Suprapubic skin (tissue), 4 donors: ENCODE measurements at regions not wholly inside any gene's neighbourhood (a gene's known extent, or its start where the extent isn't known, plus 50 kb on each side); places are given as distances from the start of the nearest gene placed in this dataset.

Source experiments
- EP300 ChIP-seq: sonication (generic); formaldehyde crosslinking; IDR thresholded peaks from one replicate; pipeline ENCODE4 v1.6.1; 2017; ENCODE audit warnings: antibody characterized with exemption
- POLR2AphosphoS5 ChIP-seq, 3 donors: sonication (generic); formaldehyde crosslinking; IDR thresholded peaks; one replicate each; pipeline ENCODE4 v1.6.1; 2017; ENCODE audit warnings: antibody characterized with exemption in 3 of 3
- TF ChIP-seq, protein P1 (sequence below), 2 donors: fragments of 200-600 bp in 1 of 2; fragments of 450-650 bp in 1 of 2; sonication (generic) in 1 of 2; IDR thresholded peaks; one replicate each; pipeline ENCODE4 v1.5.1; 2016 to 2019; ENCODE audit warnings: antibody characterized with exemption in 2 of 2, mild to moderate bottlenecking in 1 of 2, moderate library complexity in 1 of 2

DNA sequence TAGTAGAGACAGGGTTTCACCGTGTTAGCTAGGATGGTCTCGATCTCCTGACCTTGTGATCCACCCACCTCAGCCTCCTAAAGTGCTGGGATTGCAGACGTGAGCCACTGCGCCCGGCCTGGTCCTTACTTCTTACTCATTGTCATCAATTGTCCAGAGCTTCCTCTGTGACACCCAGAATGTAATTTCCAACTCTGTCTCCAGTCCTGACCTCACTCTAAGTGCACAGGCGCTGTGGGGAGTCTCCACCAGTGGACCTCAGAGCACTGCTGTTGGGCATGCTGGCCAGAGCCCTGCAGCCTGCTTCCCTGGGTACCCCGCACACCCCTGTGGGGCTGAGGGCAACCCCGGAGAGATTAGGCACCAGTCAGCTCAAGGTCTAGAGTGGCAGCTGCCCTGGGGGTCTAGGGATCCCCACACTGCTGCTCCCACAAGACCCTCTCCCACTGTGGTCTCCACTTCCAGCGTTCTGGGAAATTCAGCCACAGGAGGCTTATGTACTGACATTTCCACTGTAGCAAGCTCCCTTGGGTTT lies 1140.3 kb downstream of the TBC1D22A start:
- TF ChIP-seq EP300 (no peak), POLR2AphosphoS5 (IDR thresholded peaks at IDR 0.05) (no peak)
- TF ChIP-seq, protein P1, sequence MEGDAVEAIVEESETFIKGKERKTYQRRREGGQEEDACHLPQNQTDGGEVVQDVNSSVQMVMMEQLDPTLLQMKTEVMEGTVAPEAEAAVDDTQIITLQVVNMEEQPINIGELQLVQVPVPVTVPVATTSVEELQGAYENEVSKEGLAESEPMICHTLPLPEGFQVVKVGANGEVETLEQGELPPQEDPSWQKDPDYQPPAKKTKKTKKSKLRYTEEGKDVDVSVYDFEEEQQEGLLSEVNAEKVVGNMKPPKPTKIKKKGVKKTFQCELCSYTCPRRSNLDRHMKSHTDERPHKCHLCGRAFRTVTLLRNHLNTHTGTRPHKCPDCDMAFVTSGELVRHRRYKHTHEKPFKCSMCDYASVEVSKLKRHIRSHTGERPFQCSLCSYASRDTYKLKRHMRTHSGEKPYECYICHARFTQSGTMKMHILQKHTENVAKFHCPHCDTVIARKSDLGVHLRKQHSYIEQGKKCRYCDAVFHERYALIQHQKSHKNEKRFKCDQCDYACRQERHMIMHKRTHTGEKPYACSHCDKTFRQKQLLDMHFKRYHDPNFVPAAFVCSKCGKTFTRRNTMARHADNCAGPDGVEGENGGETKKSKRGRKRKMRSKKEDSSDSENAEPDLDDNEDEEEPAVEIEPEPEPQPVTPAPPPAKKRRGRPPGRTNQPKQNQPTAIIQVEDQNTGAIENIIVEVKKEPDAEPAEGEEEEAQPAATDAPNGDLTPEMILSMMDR (IDR thresholded peaks at IDR 0.05), result no peak
